ENCODE measurements at regions not wholly inside any gene's neighbourhood (a gene's known extent, or its start where the extent isn't known, plus 50 kb on each side); places are given as distances from the start of the nearest gene placed in this dataset.

GRCh38 chr9:16180091-16180490 is 627.2 kb downstream of the CCDC171 start:
- Histone ChIP-seq H3K27me3 (ENCODE audit: control insufficient read depth in 4 of 4, insufficient read depth in 4 of 4, low read length in 3 of 4) (no peaks in the 10 kb centered on the region), H3K9ac (ENCODE audit: low read depth in 1 of 2, low read length in 2 of 2) (no peak overlapping the region), H3K36me3 (ENCODE audit: control insufficient read depth in 4 of 4, insufficient read depth in 3 of 4, low read depth in 1 of 4, low read length in 3 of 4) (no peaks in the 10 kb centered on the region), H3K27ac (ENCODE audit: low read depth in 1 of 2, low read length in 2 of 2) (no peak overlapping the region), H3K9me3 (ENCODE audit: control insufficient read depth in 4 of 4, low read length in 3 of 4) (no peaks in the 10 kb centered on the region), H3K4me1 (ENCODE audit: control insufficient read depth in 4 of 4, insufficient read depth in 4 of 4, low read length in 3 of 4) (no peaks in the 10 kb centered on the region), H3K4me3 (ENCODE audit: low read depth in 1 of 3, low read length in 3 of 3) (no peak overlapping the region)
- 69% methylated on average over 1 of the region's 1 CpG for WGBS
- TF ChIP-seq ZBTB33 (IDR thresholded peaks at IDR 0.05) (no peak), HNF4A (conservative IDR thresholded peaks at IDR 0.05) (no peak), JUND (IDR thresholded peaks at IDR 0.05) (no peak), EGR1 (IDR thresholded peaks at IDR 0.05; ENCODE audit: low read depth in 2 of 2) (no peak)
- DNase-seq (ENCODE audit: low spot score): no peak

- TF ChIP-seq MAX (IDR thresholded peaks at IDR 0.05) (no peak), REST (IDR thresholded peaks at IDR 0.05) (no peak), ZBTB33 (IDR thresholded peaks at IDR 0.05) (no peak), RAD21 (IDR thresholded peaks at IDR 0.05) (no peak), HNF4A (conservative IDR thresholded peaks at IDR 0.05) (no peak), CTCF (IDR thresholded peaks at IDR 0.05; ENCODE audit: low read depth, low read length, missing input control) (no peak), EGR1 (IDR thresholded peaks at IDR 0.05; ENCODE audit: low read depth in 2 of 2) (no peak), ATF3 (IDR thresholded peaks at IDR 0.05) (no peak), JUND (IDR thresholded peaks at IDR 0.05) (no peak)
- no peak overlapping the region for H3K9ac ChIP-seq (ENCODE audit: low read depth in 1 of 2, low read length in 2 of 2)
- H3K9me3 ChIP-seq (ENCODE audit: control insufficient read depth in 4 of 4, low read length in 3 of 4): no peaks in the 10 kb centered on the region
- no peak for DNase-seq (ENCODE audit: low spot score)
- no peaks in the 10 kb centered on the region for H3K4me1 ChIP-seq (ENCODE audit: control insufficient read depth in 4 of 4, insufficient read depth in 4 of 4, low read length in 3 of 4)
- H3K27me3 ChIP-seq (ENCODE audit: control insufficient read depth in 4 of 4, insufficient read depth in 4 of 4, low read length in 3 of 4): no peaks in the 10 kb centered on the region
- no peaks in the 10 kb centered on the region for H3K36me3 ChIP-seq (ENCODE audit: control insufficient read depth in 4 of 4, insufficient read depth in 3 of 4, low read depth in 1 of 4, low read length in 3 of 4)
- WGBS: 68% methylated on average over 2 of the region's 2 CpGs
- no peak overlapping the region for H3K4me3 ChIP-seq (ENCODE audit: low read depth in 1 of 3, low read length in 3 of 3)
- no peak overlapping the region for H3K27ac ChIP-seq (ENCODE audit: low read depth in 1 of 2, low read length in 2 of 2)
Observed at GRCh38 chr9:16180546-16180945, 627.7 kb downstream of the CCDC171 start.

Measured in liver (tissue), 8 donors.